NOMO-1 (cell line): ENCODE measurements at regions not wholly inside any gene's neighbourhood (a gene's known extent, or its start where the extent isn't known, plus 50 kb on each side); places are given as distances from the start of the nearest gene placed in this dataset.

Source experiments
- DNase-seq, 2 experiments: peaks; one replicate each; lab custom pipeline; 2025; ENCODE audit not compliant: unreplicated experiment in 2 of 2; lab: John Stamatoyannopoulos, UW

- DNase-seq, result no peak
Measured at GRCh38 chr5:167123126-167123525, 1168.3 kb upstream of the WWC1 start.

GRCh38 chr5:167128581-167128980 is 1162.9 kb upstream of the WWC1 start:
- DNase-seq, result no peak

GRCh38 chr5:167140548-167141291 is 1150.7 kb upstream of the WWC1 start:
- DNase-seq, result no peak

- DNase-seq, result no peak
Measured at GRCh38 chr5:167143716-167144115, 1147.7 kb upstream of the WWC1 start.

GRCh38 chr5:167145841-167146240 is 1145.6 kb upstream of the WWC1 start:
- no peak for DNase-seq

- DNase-seq, result no peak
Measured at GRCh38 chr5:167147879-167148278, 1143.6 kb upstream of the WWC1 start.

- no peak for DNase-seq
Measured at GRCh38 chr5:167150661-167151060, 1140.8 kb upstream of the WWC1 start.

GRCh38 chr5:167152561-167152960 is 1138.9 kb upstream of the WWC1 start:
- no peak for DNase-seq

GRCh38 chr5:167155387-167156005 is 1135.9 kb upstream of the WWC1 start:
- DNase-seq, result no peak

- DNase-seq, result no peak
Measured at GRCh38 chr5:167156446-167156845, 1135.0 kb upstream of the WWC1 start.

- no peak for DNase-seq
Measured at GRCh38 chr5:167158588-167158987, 1132.9 kb upstream of the WWC1 start.

GRCh38 chr5:167160388-167160787 is 1131.1 kb upstream of the WWC1 start:
- no peak for DNase-seq

GRCh38 chr5:167166696-167167095 is 1124.7 kb upstream of the WWC1 start:
- no peak for DNase-seq

- no peak for DNase-seq
Measured at GRCh38 chr5:167167191-167167795, 1124.2 kb upstream of the WWC1 start.

GRCh38 chr5:167168971-167169370 is 1122.5 kb upstream of the WWC1 start:
- no peak for DNase-seq

- DNase-seq, result no peak
Measured at GRCh38 chr5:167171056-167171455, 1120.4 kb upstream of the WWC1 start.

- no peak for DNase-seq
Measured at GRCh38 chr5:167177736-167178135, 1113.7 kb upstream of the WWC1 start.

GRCh38 chr5:167180906-167181305 is 1110.5 kb upstream of the WWC1 start:
- no peak for DNase-seq

GRCh38 chr5:167205881-167206280 is 1085.6 kb upstream of the WWC1 start:
- DNase-seq, result no peak

- DNase-seq, result no peak
Measured at GRCh38 chr5:167207081-167207480, 1084.4 kb upstream of the WWC1 start.

GRCh38 chr5:167208911-167209310 is 1082.5 kb upstream of the WWC1 start:
- DNase-seq, result no peak

GRCh38 chr5:167217097-167217743 is 1074.2 kb upstream of the WWC1 start:
- no peak for DNase-seq
